ENCODE measurements at regions not wholly inside any gene's neighbourhood (a gene's known extent, or its start where the extent isn't known, plus 50 kb on each side); places are given as distances from the start of the nearest gene placed in this dataset.

DNA sequence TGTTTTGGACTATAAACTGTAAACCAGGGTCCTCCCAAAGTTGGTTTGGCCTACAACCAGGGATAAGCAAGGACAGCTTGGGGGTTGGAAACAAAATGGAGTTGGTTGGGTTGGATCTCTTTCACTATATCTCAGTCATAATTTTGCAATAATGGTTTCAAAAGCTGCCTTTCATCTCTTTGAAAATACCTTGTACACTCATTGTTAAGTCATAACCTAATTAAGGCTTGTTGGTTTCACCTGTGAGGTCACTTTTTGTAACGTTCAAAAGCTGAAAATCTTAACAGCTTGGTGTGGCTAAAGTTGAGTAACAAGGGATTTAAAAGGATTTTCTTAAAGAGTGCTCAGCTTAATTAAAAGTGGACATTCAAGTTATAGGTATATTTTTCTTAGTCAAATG is 476.1 kb downstream of the IPMK start:
- DNase-seq: no peak

- no peak for DNase-seq
These were observed 477.0 kb downstream of the IPMK start for GRCh38 chr10:57790703-57791102.

- DNase-seq: no peak
These were observed 479.6 kb downstream of the IPMK start for GRCh38 chr10:57788117-57788516.

DNA sequence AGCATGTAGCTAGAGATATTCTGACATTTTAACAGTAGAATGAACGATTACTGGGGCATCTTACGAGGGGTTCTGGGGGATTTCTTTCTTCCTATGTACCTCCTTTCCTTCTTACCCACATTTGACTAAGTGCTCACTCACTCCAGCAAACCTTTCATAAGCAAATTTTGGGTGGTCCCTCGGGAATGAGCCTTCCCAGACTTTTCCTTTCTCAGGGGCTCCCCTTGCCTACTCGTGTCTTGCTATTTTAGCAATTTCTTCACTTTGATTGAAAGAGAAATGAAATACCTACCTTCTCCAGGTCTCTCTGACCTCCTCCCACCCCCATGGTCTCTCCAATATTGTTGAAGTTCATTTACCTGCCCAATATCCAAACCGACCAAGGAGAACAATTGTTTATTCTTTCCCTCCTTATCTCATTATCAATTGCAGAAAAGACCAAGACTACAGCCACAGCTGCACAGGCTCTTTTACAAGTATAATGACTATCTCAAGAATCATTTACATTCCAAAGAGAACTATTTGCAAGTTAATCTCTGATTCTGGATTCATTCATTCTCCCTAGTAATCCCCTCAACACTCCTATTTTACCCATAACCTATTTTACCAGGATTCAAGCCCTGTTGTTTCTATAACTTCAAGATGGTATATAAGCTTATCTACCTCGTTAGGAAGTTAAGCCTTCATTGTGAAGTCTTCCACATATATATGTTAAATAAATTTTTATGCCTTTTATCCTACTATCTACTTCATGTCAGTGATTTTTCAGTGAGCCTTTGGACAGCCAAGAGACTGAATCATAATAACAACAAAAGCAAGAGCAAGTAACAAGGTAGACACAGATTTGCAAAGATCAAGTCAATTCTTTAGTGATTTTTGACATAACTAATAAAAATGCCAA is 480.6 kb downstream of the IPMK start:
- DNase-seq: no peak

- DNase-seq: no peak
These were observed 481.4 kb downstream of the IPMK start for GRCh38 chr10:57786331-57786730.

- no peak for DNase-seq
These were observed 482.1 kb downstream of the IPMK start for GRCh38 chr10:57785546-57785945.

GRCh38 chr10:57785068-57785467 is 482.6 kb downstream of the IPMK start:
- DNase-seq: no peak

DNA sequence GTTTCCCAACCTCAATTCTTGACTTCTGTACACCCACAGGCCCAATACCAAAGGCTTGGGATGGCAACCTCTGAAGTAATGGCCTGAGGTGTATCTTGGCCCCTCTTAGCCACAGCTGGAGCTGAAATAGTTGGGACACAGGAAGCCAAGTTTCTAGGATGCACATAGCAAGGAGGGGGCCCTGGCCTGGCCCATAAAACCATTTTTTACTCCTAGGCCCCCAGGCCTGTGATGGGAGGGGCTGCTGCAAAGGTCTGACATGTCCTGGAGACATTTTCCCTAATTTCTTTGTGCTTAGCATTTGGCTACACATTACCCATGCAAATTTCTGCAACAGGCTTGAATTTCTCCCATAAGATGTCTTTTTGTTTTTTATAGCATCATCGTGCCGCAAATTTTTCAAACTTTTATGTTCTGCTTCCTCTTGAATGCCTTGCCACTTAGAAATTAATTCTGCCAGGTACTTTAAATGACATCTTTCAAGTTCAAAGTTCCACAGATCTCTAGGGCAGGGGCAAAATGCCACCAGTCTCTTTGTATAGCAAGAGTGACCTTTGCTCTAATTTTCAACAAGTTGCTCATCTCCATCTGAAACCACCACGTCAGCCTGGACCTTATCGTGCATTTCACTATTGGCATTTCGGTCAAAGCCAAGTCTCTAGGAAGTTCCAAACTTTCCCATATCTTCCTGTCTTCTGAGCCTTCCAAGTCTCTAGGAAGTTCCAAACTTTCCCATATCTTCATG is 490.8 kb downstream of the IPMK start:
- DNase-seq: no peak

- no peak for DNase-seq
These were observed 492.4 kb downstream of the IPMK start for GRCh38 chr10:57775250-57775649.

GRCh38 chr10:57769298-57769697 is 498.4 kb downstream of the IPMK start:
- DNase-seq: no peak

DNA sequence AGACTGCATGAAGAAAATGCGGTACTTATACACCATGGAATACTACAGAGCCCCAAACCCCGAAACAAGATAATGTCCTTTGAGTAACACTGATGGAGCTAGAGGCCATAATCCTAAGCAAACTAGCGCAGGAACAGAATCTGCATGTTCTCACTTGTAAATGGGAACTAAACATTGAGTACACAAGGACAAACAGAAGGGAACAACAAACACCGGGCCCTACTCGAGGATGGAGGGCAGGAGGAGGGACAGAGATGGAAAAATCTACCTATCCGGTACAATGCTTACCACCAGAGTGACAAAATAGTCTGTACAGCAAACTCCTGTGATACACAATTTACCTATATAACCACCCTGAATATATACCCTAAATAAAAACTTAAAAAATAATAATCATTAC is 507.9 kb downstream of the IPMK start:
- no peak for DNase-seq

- no peak for DNase-seq
These were observed 512.9 kb downstream of the IPMK start for GRCh38 chr10:57754803-57755202.

GRCh38 chr10:57743711-57744110 is 524.0 kb downstream of the IPMK start:
- no peak for DNase-seq

DNA sequence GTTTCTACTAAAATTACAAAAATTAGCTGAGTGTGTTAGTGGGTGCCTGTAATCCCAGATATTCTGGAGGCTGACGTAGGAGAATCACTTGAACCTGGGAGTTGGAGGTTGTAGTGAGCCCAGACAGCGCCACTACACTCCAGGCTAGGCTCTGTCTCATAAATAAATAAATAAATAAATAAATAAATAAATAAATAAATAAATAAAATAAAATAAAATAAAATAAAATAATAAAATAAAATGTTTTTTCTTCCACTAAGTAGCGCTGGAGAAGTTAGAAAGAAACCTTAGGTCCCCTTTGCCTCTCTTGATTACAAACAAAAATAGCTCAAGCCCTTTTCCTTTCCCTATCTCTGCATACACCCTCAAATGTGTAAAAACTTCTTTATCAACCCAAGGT is 525.9 kb downstream of the IPMK start:
- no peak for DNase-seq

GRCh38 chr10:57723305-57723704 is 544.4 kb downstream of the IPMK start:
- DNase-seq: no peak

DNA sequence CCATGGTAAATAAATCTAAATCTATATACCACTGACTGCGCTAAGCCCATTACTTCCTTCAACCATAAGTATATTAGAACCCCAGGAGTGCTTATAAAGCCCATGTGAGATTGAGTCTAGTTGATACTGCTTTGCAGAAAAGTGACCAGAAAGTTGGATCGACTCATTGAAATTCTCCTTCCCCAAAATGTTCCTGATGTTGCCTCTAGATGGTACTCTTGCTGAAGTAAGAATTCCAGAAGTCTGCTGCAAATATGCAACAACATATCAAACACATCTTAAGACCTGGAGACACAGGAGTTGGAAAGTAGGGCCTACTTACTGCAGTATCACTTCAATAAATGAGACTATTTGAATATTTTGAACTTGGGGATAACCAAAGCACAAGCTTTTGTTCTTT is 550.8 kb downstream of the IPMK start:
- no peak for DNase-seq

GRCh38 chr10:57715233-57715632 is 552.5 kb downstream of the IPMK start:
- DNase-seq: no peak

DNA sequence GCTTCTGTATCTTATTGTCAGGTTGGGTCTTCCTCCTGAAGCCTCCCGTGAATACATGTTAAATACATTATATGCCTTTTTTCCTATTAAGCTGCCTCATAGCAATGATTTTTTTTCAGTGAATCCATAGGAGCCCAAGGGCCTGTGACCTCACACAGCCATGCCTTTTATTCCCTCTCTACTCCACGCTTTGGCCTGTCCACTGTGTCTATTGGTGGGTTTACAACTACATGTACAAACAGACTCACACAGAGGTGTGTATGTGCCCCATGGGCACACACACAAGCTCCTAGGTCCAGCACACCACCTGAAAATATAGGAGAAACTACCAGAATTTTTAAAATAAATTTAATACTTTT is 560.4 kb downstream of the IPMK start:
- DNase-seq: no peak

DNA sequence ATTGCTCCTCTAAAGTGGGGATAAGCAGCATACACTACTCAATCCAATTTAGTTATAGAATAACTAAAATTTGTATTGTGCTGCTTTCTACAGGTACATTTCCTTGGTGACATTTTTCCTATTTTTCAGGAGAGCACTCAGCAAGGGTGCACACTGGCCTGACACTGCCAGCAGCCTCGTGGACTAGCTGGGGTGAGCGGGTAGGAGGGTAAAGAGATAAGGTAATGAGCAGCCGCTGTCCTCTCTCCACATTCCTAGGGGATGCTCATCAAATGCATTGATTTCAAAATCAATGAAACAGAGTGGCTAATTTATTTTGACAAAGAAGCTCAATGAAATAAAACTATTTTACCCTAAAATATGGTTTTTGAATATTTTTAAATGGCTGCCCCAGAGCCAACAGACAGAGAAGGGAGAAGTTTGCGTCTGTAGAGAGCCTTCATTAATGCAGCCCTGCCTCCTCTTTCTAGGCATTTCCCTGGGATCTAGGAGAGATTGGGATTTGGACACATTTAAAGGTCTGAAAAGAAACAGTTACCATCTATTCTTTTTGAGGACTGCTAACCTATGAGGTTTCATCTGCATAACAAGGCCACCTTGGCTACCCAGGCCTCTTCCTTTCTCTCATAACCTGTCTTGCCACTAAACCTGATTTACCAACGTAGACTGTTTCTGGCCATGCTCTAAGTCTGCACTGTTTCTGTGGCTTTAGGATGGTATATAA is 561.0 kb downstream of the IPMK start:
- DNase-seq: no peak

- no peak for DNase-seq
These were observed 561.7 kb downstream of the IPMK start for GRCh38 chr10:57706016-57706415.

GRCh38 chr10:57699944-57700343 is 567.8 kb downstream of the IPMK start:
- no peak for DNase-seq

- DNase-seq: no peak
These were observed 571.1 kb downstream of the IPMK start for GRCh38 chr10:57696641-57697040.
